NCI-H2107 treated with DMSO at 0.1 percent for 48 hours (cell line): ENCODE measurements at regions not wholly inside any gene's neighbourhood (a gene's known extent, or its start where the extent isn't known, plus 50 kb on each side); places are given as distances from the start of the nearest gene placed in this dataset.
"Not testable (repeated sequence)": the region's sequence is repeated elsewhere in the genome, so short reads cannot be mapped to it uniquely, and the experiment has no call there.

Source experiments
- DNase-seq: peaks from one replicate; lab custom pipeline; 2025; ENCODE audit not compliant: unreplicated experiment; lab: John Stamatoyannopoulos, UW

- not testable (repeated sequence) for DNase-seq
Observed at GRCh38 chr2:8510055-8510454, 171.8 kb upstream of the ID2 start.

- DNase-seq, result no peak
Observed at GRCh38 chr2:8510519-8510918, 171.3 kb upstream of the ID2 start.

- no peak for DNase-seq
Observed at GRCh38 chr2:8511868-8512612, 169.8 kb upstream of the ID2 start.

- DNase-seq, result no peak
Observed at GRCh38 chr2:8513601-8514273, 168.1 kb upstream of the ID2 start.

- DNase-seq, result no peak
Observed at GRCh38 chr2:8514274-8514662, 167.6 kb upstream of the ID2 start.

- peak; percentile 42 for DNase-seq
Observed at GRCh38 chr2:8514796-8515758, 166.8 kb upstream of the ID2 start.

- DNase-seq, result peak; percentile 83
Observed at GRCh38 chr2:8515864-8516533, 165.9 kb upstream of the ID2 start.

DNA sequence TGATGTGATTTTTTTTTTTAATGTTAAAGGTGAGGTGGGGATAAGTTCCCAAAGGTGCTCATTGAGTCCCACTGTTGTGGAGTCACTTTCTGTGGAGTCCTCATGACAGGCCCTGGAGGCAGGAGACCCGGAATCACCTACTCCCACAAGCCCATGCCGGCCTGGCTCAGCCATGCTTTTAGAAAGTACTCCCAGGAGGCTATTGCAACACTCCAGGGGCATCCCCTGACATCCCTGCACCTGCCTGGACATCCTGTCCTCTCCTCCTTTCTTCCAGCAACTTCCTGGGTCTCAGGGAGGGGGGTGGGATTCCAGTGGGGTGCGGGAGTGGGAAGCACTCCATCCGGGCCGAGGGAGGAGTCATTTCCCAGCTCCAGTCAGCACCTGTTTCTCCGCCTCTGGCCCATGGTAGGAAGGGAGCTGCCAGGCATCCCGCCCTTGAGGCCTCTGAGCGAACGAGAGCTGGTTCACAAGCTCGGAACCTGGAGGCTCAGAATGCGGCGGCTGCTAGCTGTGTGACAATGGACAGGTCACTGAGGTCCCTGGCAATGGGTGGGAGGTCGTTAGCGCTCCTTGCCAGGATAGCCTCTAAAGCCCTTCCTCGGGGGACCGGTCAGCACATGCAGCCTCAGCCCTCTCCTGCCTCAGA lies 163.9 kb upstream of the ID2 start:
- DNase-seq, result no peak

DNA sequence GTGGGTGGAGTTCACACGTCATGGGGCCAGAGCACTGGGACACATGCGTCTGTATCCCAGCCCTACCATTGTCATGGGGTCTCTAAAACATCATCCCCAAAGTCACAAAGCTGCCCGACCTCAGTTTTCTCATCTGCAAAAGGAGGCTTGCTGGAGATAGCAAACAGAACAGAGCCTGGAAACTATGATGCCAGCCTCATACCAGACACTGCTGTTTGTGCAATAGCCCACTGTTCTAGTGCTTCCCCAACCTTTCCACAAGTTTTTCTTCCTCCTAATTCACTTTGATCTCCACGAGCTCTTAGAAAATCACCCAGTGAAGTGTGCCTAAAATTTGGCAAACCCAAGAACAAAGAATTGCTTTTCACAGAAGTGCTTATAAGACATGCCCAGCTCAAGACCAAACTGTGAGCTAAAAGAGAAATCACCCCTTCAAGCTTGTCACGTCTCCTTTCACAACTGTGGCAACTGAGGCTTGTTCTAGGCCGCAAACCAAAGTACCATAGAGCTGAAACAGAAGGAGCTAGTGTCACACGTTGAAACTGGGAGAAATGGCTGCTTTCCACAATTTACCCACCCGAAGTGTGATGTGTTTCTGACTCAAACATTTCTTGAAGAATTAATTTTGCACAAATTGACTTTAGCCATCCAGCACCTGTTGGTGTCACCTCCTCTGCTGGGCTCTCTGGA lies 162.7 kb upstream of the ID2 start:
- DNase-seq, result no peak

DNA sequence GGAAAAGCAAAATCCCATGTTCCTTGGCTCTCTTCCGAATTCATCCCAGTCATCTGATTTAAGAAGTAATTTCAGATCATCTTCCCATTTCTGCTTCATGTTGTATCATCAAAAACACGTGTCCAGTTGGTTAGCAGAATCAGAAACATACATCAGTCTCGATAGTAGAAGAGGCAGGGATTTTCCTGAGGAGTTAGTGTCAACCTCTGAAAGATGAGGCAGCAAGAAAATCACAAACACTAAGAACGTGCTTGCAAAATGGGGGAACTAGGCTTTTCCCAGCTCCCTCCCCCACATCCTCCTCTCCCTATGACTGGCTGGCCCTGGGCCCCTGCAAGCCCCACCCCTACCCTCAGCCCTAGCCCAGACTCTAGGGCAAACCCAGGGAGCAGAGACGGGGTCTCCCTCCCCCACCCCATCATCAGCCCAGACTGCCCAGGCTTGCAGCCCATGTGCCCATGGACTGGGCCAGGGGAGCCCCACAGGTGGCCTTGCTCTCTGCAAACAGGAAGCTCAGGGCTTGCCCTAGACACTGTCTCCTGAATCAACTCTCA lies 161.0 kb upstream of the ID2 start:
- no peak for DNase-seq

GRCh38 chr2:8522687-8523086 lies 159.2 kb upstream of the ID2 start:
- DNase-seq, result no peak

DNA sequence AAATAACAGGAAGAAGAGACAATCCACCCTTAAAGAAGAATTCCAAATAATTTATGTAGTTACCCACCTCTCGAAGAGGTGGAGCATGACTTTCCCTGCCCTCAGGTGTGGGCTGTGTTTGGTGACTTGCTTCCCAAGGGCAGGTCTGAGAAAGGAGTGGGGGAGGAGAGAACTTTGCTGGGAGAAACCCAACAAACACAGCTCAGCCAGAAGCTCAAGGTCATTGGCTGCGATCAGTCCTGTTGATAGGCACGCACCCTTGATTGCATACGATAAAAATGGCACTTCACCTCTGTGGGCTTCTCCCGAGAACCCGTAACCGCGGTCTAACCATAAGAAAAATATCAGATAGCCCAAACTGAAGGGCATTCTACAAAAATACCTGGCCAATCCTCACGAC lies 157.5 kb upstream of the ID2 start:
- no peak for DNase-seq

- DNase-seq, result no peak
Observed at GRCh38 chr2:8524823-8525222, 157.0 kb upstream of the ID2 start.

DNA sequence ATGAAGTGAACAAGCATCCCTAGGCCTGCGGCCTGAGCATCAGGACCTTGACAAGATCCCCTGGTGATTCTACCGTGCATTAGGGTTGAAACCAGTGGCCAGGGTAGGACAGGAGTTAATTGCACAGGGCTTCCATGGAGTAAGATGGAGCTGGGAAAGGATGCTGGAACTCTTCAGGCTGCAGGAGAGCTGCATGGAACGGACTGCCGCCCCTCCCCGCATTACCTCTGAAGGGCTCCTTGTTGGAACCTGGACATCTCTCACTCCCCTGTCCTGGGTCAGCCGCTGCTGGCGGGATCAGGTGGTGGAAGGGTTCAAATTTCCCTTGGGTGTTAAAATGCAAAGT lies 156.6 kb upstream of the ID2 start:
- DNase-seq, result no peak

GRCh38 chr2:8525582-8526402 lies 156.1 kb upstream of the ID2 start:
- peak; percentile 87 for DNase-seq

DNA sequence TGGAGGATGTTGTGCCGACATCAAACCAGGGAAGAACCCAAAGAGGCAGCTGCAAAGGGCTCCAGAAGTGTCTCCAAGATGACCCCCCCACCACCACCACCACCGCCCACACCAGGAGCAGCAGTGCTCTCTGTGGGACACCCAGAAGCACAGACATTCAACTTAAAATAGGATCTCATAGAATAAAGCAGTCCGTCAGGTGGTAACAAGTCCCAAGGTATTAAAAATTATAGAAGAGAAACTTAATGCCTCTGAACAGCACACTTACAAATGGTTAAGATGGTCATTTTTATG lies 155.5 kb upstream of the ID2 start:
- DNase-seq, result no peak

DNA sequence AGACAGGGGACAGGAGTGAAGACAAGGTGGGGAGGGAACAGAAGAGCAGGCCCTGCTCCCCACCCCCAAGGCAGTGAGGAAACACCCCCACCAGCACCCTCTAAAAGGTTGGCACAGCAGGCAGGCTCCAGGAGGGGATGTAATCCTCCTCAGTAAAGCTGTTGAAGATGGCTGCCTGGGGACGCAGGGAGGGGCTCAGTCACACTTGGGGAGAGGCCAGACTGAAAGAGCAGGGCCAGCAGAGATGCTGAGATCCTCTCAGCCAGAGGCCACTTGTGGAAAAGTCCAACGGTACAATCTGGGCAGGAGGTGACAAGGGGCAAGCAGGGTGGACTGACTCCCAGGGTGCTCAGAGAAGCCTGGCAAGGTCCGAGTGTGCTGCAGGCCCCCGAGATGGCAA lies 154.8 kb upstream of the ID2 start:
- no peak for DNase-seq

GRCh38 chr2:8527676-8528075 lies 154.2 kb upstream of the ID2 start:
- DNase-seq, result no peak

GRCh38 chr2:8528863-8529262 lies 153.0 kb upstream of the ID2 start:
- no peak for DNase-seq
